ENCODE measurements at regions not wholly inside any gene's neighbourhood (a gene's known extent, or its start where the extent isn't known, plus 50 kb on each side); places are given as distances from the start of the nearest gene placed in this dataset.

GRCh38 chr4:167642250-167642649 is 408.0 kb upstream of the SPOCK3 start:
- TF ChIP-seq POLR2A (IDR thresholded peaks at IDR 0.05; ENCODE audit: low read depth, low read length) (no peak), TAF1 (IDR thresholded peaks at IDR 0.05; ENCODE audit: borderline replicate concordance, low read depth, low read length) (no peak), POLR2AphosphoS5 (IDR thresholded peaks at IDR 0.05; ENCODE audit: low read depth, low read length) (no peak)

Data from GM12892 (cell line).